ENCODE measurements at regions not wholly inside any gene's neighbourhood (a gene's known extent, or its start where the extent isn't known, plus 50 kb on each side); places are given as distances from the start of the nearest gene placed in this dataset.
A peak's percentile ranks its signal among the peaks of the same experiment; 100 is the strongest.

GRCh38 chr1:227437495-227438008 is 119.3 kb upstream of the CDC42BPA start:
- TF ChIP-seq GATA1 (IDR thresholded peaks at IDR 0.05; ENCODE audit: low read depth, low read length) (no peak), POLR2A (IDR thresholded peaks at IDR 0.05; ENCODE audit: low read length) (no peak)
- DNase-seq, result peak; percentile 68 to 71

DNA sequence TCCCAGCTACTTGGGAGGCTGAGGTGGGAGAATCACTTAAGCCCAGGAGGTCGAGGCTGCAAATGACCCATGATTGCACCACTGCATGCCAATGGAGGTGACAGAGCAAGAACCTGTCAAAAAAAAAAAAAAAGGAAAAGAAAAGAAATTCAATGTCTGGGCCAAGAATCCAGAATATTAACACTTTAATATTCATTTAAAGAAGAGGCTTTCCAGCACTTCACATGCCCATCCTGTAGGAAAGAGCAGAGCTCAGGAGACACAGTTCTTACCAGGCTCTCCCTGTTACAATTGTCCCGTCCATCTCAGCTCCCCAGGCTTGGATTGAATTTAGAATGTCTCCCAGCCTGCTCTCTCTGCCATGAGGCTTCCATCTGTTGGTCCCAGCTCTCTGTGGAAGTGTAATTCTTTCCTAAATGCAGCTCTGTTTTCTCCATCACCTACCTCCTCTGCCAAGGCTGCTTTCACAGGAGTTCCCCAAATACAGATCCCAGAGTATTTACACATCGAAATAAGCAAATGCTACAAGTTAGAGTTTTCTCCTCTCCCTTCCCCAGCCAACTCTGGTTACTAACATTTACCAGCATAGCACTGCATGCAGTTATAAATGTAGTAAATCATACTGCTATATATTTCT is 116.6 kb upstream of the CDC42BPA start:
- DNase-seq, result no peak
- TF ChIP-seq GATA1 (IDR thresholded peaks at IDR 0.05; ENCODE audit: low read depth, low read length) (no peak), POLR2A (IDR thresholded peaks at IDR 0.05; ENCODE audit: low read length) (no peak)

DNA sequence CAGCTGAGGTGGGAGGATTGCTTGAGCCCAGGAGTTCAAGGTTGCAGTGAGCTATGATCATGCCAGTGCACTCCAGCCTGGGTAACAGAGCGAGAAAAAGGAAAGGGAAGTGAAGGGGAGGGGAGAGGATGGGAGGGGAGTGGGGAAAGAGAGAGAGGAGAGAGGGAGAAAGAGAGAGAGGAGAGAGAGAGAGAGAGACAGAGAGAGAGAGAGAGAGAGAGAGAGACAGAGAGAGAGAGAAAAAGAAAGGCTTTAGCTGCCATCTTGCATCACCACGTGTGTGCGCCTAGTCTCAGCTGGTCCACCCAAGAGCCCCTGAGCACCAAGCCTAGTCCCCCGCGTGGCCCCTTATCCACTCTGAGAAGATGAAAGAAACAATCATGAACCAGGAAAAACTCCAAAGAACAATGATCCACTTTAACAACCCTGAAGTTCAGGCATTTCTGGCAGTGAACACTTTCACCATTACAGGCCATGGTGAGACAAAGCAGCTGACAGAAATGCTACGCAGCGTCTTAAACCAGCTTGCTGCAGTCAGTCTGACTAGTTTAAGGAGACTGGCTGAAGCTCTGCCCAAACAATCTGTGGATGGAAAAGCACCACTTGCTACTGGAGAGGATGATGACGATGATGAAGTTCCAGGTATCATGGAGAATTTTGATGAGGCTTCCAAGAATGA is 115.5 kb upstream of the CDC42BPA start:
- TF ChIP-seq GATA1 (IDR thresholded peaks at IDR 0.05; ENCODE audit: low read depth, low read length), result no peak
- TF ChIP-seq POLR2A (IDR thresholded peaks at IDR 0.05; ENCODE audit: low read length), result no peak
- DNase-seq, result no peak

DNA sequence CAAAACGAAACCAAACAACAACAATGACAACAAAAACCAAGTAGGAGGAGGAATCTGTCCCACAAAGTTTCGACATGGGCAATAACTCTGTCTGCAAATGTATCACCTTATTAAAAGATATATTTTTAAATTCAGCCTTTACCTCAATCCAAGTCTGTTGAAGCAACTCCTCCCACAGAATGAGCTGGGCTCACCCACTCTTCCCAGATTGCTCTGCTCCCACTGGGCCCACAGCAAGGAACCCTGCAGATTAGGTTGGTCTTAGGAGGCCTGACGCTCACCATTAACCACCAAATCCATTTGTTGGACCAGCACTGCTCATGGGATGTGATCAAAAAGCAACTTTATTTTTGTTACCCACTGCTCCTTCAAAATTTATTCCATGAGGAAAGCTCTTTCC is 114.7 kb upstream of the CDC42BPA start:
- TF ChIP-seq GATA1 (IDR thresholded peaks at IDR 0.05; ENCODE audit: low read depth, low read length) (no peak), POLR2A (IDR thresholded peaks at IDR 0.05; ENCODE audit: low read length) (no peak)
- no peak for DNase-seq

DNA sequence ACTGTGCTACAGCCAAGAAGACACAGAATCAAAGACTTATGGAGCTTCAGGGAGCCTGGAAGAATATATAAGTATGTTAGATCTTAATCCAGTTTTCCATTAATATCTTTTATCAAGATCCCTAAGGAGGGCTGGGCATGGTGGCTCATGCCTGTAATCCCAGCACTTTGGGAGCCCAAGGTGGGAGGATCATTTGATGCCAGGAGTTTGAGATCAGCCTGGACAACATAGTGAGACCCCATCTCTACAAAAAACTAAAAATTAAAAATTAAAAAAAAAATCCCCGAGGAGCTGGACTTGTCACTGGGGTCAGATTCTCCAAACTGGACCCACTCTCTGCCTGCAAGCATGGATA is 113.9 kb upstream of the CDC42BPA start:
- no peak for TF ChIP-seq POLR2A (IDR thresholded peaks at IDR 0.05; ENCODE audit: low read length)
- TF ChIP-seq GATA1 (IDR thresholded peaks at IDR 0.05; ENCODE audit: low read depth, low read length), result no peak
- DNase-seq, result no peak

GRCh38 chr1:227429447-227430359 is 111.4 kb upstream of the CDC42BPA start:
- no peak for DNase-seq
- TF ChIP-seq POLR2A (IDR thresholded peaks at IDR 0.05; ENCODE audit: low read length) (no peak), GATA1 (IDR thresholded peaks at IDR 0.05; ENCODE audit: low read depth, low read length) (no peak)

GRCh38 chr1:227428803-227429202 is 110.5 kb upstream of the CDC42BPA start:
- DNase-seq, result no peak
- TF ChIP-seq POLR2A (IDR thresholded peaks at IDR 0.05; ENCODE audit: low read length) (no peak), GATA1 (IDR thresholded peaks at IDR 0.05; ENCODE audit: low read depth, low read length) (no peak)

- no peak for DNase-seq
- TF ChIP-seq GATA1 (IDR thresholded peaks at IDR 0.05; ENCODE audit: low read depth, low read length) (no peak), POLR2A (IDR thresholded peaks at IDR 0.05; ENCODE audit: low read length) (no peak)
These were observed 109.1 kb upstream of the CDC42BPA start for GRCh38 chr1:227427411-227427810.

GRCh38 chr1:227424953-227425352 is 106.7 kb upstream of the CDC42BPA start:
- peak; percentile 38 to 45 for DNase-seq
- TF ChIP-seq POLR2A (IDR thresholded peaks at IDR 0.05; ENCODE audit: low read length) (no peak), GATA1 (IDR thresholded peaks at IDR 0.05; ENCODE audit: low read depth, low read length) (no peak)

- TF ChIP-seq GATA1 (IDR thresholded peaks at IDR 0.05; ENCODE audit: low read depth, low read length), result no peak
- TF ChIP-seq POLR2A (IDR thresholded peaks at IDR 0.05; ENCODE audit: low read length), result no peak
These were observed 105.9 kb upstream of the CDC42BPA start for GRCh38 chr1:227424159-227424680.

DNA sequence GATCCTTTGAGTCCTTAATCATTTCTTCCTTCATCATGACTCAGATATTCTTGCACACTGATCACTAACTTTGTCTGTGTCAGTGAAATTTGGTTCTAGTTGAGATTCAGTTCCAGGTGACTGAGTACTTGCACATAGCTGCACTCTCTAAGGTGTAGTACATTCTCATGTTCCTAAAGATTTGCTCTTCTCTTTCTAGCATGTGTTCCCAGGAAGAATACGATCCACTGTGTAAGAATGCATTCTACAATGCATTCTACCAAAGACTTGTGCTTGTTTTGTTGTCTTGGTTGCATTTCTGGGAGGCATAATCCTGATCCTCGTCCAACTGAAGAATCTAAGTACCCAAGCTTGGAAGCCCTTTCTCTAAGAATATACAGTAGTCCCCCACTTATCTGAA is 104.3 kb upstream of the CDC42BPA start:
- DNase-seq, result no peak
- TF ChIP-seq GATA1 (IDR thresholded peaks at IDR 0.05; ENCODE audit: low read depth, low read length) (no peak), POLR2A (IDR thresholded peaks at IDR 0.05; ENCODE audit: low read length) (no peak)

More at GRCh38 chr1:227424159-227424680, 105.9 kb upstream of the CDC42BPA start:
- DNase-seq, result no peak

DNA sequence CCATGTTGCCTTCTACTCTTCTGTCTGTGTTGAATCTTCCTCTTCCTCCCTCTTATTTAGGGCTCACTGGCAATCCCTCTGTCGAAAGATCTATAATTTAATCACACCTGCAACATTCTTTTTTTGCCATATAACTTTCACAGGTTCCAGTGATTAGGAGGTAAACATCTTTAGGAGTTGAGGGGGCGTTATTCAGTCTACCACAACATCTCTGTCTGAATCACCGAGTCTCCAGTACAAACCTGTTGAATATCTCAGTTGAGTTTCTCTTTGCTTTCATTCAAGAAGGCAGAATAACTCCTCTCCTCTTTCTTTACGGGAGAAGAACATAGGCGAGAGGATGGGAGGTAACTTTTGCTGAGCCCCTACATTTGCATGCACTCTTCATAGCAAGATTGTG is 101.9 kb upstream of the CDC42BPA start:
- TF ChIP-seq GATA1 (IDR thresholded peaks at IDR 0.05; ENCODE audit: low read depth, low read length) (no peak), POLR2A (IDR thresholded peaks at IDR 0.05; ENCODE audit: low read length) (no peak)
- DNase-seq, result no peak

GRCh38 chr1:227417756-227418480 is 99.6 kb upstream of the CDC42BPA start:
- no peak for DNase-seq
- TF ChIP-seq POLR2A (IDR thresholded peaks at IDR 0.05; ENCODE audit: low read length) (no peak), GATA1 (IDR thresholded peaks at IDR 0.05; ENCODE audit: low read depth, low read length) (no peak)
